CD4-positive, alpha-beta T cell treated with Interleukin-15 for 4 hours (primary cell): ENCODE measurements at regions not wholly inside any gene's neighbourhood (a gene's known extent, or its start where the extent isn't known, plus 50 kb on each side); places are given as distances from the start of the nearest gene placed in this dataset.

Experiments
- DNase-seq: peaks from one replicate; pipeline ENCODE4 v3.0.0-alpha.2; 2020; ENCODE audit warnings: low spot score

- DNase-seq: no peak
Observed at GRCh38 chr6:40841721-40842120, 197.3 kb downstream of the UNC5CL start.

- no peak for DNase-seq
Observed at GRCh38 chr6:40832691-40833090, 206.3 kb downstream of the UNC5CL start.

- DNase-seq: no peak
Observed at GRCh38 chr6:40831381-40831780, 207.6 kb downstream of the UNC5CL start.

DNA sequence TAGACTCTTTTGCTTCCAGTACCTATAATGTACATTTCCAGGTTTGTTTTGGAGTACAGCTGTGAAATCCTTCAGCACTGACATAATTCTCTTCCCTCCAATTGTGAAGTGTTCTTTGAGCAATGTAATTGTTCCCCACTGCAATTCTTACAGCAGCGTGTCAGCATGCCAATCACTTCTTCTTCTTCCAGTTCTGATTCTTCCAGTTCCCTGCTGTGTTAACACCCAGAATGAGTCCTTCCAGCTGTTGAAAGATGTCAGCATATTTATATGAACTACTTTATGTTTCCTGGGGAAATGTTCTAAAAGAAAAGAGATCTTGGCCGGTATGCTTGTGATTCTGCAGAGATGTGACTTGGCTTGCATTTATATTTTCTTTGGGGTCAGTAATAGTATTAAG lies 213.9 kb downstream of the UNC5CL start:
- DNase-seq: no peak

DNA sequence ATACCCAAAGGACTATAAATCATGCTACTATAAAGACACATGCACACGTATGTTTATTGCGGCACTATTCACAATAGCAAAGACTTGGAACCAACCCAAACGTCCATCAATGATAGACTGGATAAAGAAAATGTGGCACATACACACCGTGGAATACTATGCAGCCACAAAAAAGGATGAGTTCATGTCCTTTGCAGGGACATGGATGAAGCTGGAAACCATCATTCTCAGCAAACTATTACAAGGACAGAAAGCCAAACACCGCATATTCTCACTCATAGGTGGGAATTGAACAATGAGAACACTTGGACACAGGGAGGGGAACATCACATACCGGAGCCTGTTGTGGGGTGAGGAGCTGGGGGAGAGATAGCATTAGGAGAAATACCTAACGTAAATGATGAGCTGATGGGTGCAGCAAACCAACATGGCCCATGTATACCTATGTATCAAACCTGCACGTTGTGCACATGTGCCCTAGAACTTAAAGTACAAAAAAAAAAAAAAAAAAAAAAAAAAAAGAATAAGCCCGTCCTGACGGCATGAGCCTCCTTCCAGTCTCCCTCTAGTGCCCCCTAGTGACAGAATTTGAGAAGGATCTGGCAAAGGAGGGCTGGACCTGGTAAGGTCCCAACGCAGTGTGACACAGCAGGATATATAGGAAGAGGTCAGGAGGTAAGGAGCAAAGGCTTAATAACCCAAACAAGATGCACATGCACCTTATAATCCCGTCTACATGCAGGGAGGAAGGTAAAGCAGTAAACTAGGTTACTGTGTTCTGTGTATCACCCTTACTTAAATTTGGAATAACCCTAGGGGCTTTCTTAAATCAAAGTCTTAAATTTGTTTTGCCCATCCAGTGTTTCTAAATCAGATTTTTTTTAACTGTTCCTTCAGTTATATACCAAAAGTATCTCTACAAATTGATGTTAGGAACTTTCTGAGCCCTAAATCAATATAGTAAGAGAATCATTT lies 214.8 kb downstream of the UNC5CL start:
- DNase-seq: peak; percentile 24

DNA sequence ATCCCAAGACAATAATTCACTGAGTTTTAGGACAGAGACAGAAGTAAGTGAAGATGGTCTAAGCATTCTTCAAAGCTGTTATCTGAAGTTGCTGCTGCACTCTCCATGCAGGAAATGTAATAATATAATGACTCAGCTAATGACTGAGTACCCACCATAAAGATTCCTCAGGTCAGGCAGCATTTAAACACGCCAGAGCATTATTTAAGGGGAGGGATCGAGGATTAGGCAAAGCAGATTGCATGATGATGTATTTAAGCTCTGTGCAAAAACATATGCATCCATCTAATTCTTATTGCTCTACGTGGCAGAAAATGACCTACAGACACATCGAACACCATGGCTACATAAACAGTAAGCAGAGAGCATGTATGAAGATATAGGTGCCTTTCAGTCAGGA lies 216.4 kb downstream of the UNC5CL start:
- DNase-seq: no peak

GRCh38 chr6:40819182-40819834 lies 219.7 kb downstream of the UNC5CL start:
- no peak for DNase-seq

DNA sequence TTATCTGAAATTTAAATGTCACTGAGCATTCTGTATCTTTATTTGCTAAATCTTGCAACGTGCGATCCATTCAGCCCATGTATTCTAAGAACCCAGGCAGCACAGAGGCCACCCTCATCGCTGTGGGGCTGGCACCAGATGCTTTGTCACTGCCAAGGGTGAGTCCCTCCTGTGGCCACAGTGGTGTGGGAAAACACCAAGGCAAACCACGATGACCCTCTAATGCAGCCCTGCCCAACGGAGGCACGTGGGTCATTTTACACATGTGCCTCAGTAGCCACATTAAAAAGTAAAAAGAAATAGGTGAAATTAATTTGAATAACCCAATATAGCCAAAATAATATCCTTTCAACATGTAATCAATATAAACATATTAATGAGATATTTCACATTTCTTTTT lies 221.7 kb downstream of the UNC5CL start:
- DNase-seq: no peak

DNA sequence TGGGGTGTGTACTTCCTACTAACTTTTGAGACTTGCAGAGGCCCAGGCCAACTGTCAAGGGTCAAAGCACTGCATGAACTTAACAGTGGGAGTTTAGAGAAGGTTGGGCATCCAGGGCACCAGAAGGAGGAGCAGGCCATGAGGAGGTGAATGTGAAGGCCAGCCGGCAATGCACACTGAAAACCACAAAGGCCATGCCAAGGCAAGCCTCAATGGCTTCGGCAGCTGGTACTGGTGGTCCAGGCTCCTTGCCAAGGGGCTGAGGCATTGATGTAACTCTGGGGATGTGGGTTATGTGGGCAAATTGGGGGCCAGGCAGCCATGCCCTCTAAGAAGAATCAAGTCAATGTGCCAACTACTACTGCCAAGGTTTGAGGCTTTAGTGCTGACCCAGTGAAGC lies 222.4 kb downstream of the UNC5CL start:
- no peak for DNase-seq

DNA sequence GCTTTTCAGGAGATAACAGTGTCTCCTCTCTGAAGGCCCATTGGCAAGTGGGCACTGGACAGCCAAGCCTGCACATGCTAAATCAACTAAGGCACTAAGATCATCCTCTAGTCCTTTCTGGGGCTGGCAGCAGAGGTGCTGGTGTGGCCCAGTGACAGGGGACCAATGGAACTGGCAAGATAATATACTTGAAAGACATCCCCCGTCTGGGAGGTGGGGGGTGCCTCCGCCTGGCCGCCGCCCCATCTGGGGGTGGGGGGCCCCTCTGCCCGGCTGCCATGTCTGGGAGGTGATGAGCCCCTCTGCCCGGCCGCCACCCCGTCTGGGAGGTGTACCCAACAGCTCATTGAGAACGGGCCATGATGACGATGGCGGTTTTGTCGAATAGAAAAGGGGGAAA lies 223.3 kb downstream of the UNC5CL start:
- no peak for DNase-seq

DNA sequence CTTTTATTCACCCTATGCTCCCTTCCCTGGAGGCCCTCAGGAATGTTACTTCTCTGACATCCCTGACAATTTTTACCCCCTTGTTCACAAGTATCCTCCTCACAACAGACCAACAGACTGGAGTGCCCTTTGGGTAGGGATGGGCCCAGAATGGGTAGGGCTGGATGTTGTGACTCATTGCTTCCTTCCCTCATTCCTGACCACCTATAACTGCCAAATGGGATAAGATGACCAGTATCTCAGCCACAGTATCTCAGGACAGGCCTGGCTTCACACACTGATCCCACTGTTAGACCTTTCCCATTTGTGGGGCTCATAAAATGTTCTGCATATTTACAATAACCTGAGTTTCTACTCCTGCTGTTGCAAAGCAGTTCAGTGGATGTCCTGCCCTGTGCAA lies 223.0 kb upstream of the LRFN2 start:
- DNase-seq: no peak

DNA sequence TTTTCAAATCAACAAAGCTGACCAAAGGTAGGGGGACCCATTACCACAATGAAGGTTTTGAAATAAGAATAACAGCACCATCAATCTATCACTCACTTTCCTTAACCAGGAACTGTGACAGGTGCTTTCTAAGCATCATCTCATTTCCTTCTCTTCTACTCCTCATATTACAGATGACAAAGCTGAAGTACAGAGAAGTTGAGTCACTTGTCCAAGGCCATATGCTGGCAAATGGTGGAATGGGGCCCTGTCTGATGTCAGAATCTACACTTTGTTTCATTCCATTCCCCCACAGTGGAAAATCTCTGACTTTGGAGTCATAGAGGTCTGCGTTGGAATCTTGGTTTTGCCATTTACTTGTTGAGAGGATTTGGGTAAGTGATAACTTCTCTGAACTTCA lies 222.5 kb upstream of the LRFN2 start:
- no peak for DNase-seq

GRCh38 chr6:40807484-40807883 lies 220.3 kb upstream of the LRFN2 start:
- no peak for DNase-seq

GRCh38 chr6:40806256-40806864 lies 219.2 kb upstream of the LRFN2 start:
- DNase-seq: no peak

GRCh38 chr6:40805336-40805735 lies 218.2 kb upstream of the LRFN2 start:
- no peak for DNase-seq

DNA sequence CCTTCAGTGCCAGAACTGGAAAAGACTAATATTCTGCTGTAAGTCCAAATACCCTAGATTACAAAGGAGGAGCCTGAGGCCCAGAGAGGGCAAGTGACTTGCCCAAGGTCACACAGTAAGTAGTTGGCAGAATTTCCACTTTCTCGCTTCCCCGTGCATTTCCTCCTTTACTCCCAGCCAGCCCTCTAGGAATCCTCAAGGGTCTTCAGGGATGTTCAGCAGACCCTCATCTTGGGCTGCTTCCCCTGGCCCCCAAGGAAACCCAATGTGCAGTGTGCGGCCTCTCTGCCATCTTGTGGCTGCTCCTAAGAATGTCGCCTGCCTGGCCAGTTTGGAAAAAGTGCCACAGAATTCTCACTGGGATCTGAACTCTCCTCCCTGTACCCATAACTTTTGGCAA lies 217.7 kb upstream of the LRFN2 start:
- DNase-seq: no peak

DNA sequence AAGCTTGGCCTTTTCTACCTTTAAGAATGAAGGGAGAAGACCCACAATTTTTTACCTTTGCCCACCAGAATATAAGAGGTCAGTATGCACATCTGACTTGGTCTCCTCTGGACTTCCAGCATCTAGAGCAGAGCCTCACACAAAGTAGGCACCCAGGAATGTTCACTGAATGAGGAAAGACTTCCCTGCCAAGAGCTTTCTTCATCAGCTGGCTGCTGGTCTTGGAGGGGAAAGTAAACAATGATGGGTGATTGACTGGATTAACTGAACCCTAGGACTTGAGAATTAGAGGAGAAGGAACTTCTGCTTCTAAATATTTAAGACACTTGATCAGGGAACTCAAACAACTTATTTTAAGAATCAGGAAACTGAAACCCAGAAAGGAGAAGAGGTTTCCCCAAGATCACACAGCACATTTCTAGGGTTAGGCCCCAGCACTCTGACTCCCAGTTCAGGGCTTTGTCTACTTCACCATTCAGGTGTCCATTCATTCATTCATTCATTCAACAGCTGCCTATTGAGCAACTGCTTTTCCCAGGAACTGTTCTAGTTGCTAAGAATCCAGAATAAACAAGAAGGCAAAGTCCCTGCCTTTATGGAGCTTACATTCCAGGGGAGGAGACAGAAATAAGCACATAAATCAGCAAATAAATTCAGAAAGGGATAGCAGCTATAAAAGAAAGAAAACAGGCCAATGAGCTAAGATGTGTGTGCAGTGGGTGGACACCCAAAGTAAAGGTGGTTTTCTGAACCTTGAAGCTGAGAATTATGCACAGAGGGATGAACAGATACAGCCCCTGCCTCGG lies 216.9 kb upstream of the LRFN2 start:
- no peak for DNase-seq

- no peak for DNase-seq
Observed at GRCh38 chr6:40802481-40802880, 215.3 kb upstream of the LRFN2 start.

- DNase-seq: no peak
Observed at GRCh38 chr6:40799296-40800140, 212.4 kb upstream of the LRFN2 start.

DNA sequence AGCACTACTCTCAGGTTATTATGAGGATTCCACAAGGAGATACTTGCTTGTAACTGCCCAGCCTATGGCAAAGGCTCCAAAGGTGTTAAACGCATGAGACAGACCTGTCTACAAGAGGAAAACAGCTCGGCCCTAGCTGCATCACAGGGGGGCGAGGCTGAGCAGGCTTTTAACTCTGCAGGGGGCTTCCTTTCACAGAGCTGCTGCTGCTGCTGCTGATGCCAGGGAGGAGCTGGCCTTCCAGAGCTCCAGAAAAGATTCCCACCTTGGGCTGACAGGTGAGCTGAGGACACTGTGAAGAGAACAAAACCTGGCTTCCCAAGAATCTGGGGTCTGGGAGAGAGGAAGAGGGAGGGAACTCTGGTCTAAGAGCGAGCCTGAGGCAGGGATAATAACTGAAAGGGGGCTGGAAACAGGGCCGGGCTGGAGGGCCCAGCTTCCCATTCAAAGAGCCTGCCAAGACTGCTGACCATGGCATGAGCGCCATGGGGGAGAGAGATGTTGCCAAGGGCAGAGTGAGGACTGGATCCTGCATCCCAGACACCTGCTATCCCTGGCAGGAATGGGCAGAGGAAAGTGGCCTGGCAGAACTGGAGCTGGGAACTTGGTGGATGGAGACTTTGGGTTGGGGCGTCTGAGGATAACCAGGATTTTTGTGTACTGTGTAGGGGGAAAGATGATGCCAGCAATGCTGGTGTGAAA lies 211.1 kb upstream of the LRFN2 start:
- DNase-seq: no peak
